WTC11 (cell line): ENCODE measurements at regions not wholly inside any gene's neighbourhood (a gene's known extent, or its start where the extent isn't known, plus 50 kb on each side); places are given as distances from the start of the nearest gene placed in this dataset.

Experiments used
- ATAC-seq: fragments of 200-7000 bp; cut with Tn5 transposase; 2 replicates; pipeline ENCODE4 v1.10.0; 2021; ENCODE audit warnings: mild to moderate bottlenecking, moderate library complexity
- CTCF ChIA-PET: fragments of 300-600 bp; sonication (Branson Sonifier 250); formaldehyde crosslinking; loops from one replicate; lab custom pipeline; 2021; ENCODE audit warnings: antibody characterized with exemption; lab: Charles Lee
- POLR2A ChIA-PET: fragments of 350-600 bp; sonication (Branson Sonifier 250); formaldehyde crosslinking; loops from one replicate; lab custom pipeline; 2021; ENCODE audit warnings: antibody characterized with exemption; lab: Charles Lee
- DNase-seq: peaks from one replicate; pipeline ENCODE4 v3.0.0; 2021; ENCODE audit warnings: low spot score
- H3K27ac Mint-ChIP-seq: 2 replicates; pipeline ENCODE4 v1.8.0; 2021; ENCODE audit warnings: mixed read lengths
- H3K27me3 Mint-ChIP-seq: 2 replicates; pipeline ENCODE4 v1.8.0; 2021; ENCODE audit warnings: low read depth, mild to moderate bottlenecking, moderate library complexity, mixed read lengths
- H3K36me3 Mint-ChIP-seq: 2 replicates; pipeline ENCODE4 v1.8.0; 2021; ENCODE audit warnings: mixed read lengths
- H3K4me1 Mint-ChIP-seq: 2 replicates; pipeline ENCODE4 v1.8.0; 2022; ENCODE audit warnings: mixed read lengths
- H3K4me3 Mint-ChIP-seq: 2 replicates; pipeline ENCODE4 v1.8.0; 2021; ENCODE audit warnings: mild to moderate bottlenecking, moderate library complexity, mixed read lengths
- H3K9me3 Mint-ChIP-seq: 2 replicates; pipeline ENCODE4 v1.8.0; 2021; ENCODE audit warnings: mixed read lengths
- AR ChIP-seq: fragments of 250-450 bp; sonication (Bioruptor Pico); IDR thresholded peaks from 2 replicates; pipeline ENCODE4 v1.9.0; 2021; ENCODE audit warnings: mild to moderate bottlenecking
- ATF1 ChIP-seq: sonication (generic); formaldehyde crosslinking; IDR thresholded peaks from 2 replicates; pipeline ENCODE4 v1.8.1; 2023; ENCODE audit warnings: mild to moderate bottlenecking, moderate library complexity, missing genetic modification reagents
- ATF3 ChIP-seq: sonication (generic); formaldehyde crosslinking; conservative IDR thresholded peaks from 2 replicates; pipeline ENCODE4 v1.8.1; 2022; ENCODE audit warnings: mild to moderate bottlenecking, missing genetic modification reagents
- ELF4 ChIP-seq: sonication (generic); formaldehyde crosslinking; IDR thresholded peaks from 2 replicates; pipeline ENCODE4 v1.8.1; 2022; ENCODE audit warnings: low read depth, mild to moderate bottlenecking, moderate library complexity, missing genetic modification reagents
- EMX1 ChIP-seq: fragments of 250-450 bp; sonication (Bioruptor Pico); IDR thresholded peaks from 2 replicates; pipeline ENCODE4 v1.8.0; 2021; ENCODE audit warnings: mild to moderate bottlenecking
- GABPB1 ChIP-seq: sonication (generic); formaldehyde crosslinking; IDR thresholded peaks from 2 replicates; pipeline ENCODE4 v1.8.1; 2023; ENCODE audit warnings: mild to moderate bottlenecking, missing genetic modification reagents
- GRHL2 ChIP-seq: fragments of 250-450 bp; sonication (Bioruptor Pico); IDR thresholded peaks from 2 replicates; pipeline ENCODE4 v1.8.0; 2022; ENCODE audit warnings: mild to moderate bottlenecking, moderate library complexity; ENCODE audit not compliant: insufficient replicate concordance, severe bottlenecking
- JAZF1 ChIP-seq: fragments of 250-450 bp; sonication (Bioruptor Pico); IDR thresholded peaks from 2 replicates; pipeline ENCODE4 v1.9.0; 2021; ENCODE audit warnings: moderate library complexity, mild to moderate bottlenecking, inconsistent platforms
- OVOL2 ChIP-seq: fragments of 250-450 bp; sonication (Bioruptor Pico); IDR thresholded peaks from 2 replicates; pipeline ENCODE4 v1.9.0; 2021; ENCODE audit warnings: mild to moderate bottlenecking, borderline replicate concordance
- PRDM15 ChIP-seq: sonication (generic); formaldehyde crosslinking; IDR thresholded peaks from 2 replicates; pipeline ENCODE4 v1.8.0; 2022; ENCODE audit warnings: missing genetic modification reagents
- SMAD4 ChIP-seq: sonication (generic); formaldehyde crosslinking; IDR thresholded peaks from 2 replicates; pipeline ENCODE4 v1.8.0; 2022; ENCODE audit warnings: mild to moderate bottlenecking, missing genetic modification reagents
- TEAD4 ChIP-seq: sonication (generic); formaldehyde crosslinking; IDR thresholded peaks from 2 replicates; pipeline ENCODE4 v1.8.0; 2022; ENCODE audit warnings: mild to moderate bottlenecking, missing genetic modification reagents
- TP53 ChIP-seq: sonication (generic); formaldehyde crosslinking; IDR thresholded peaks from 2 replicates; pipeline ENCODE4 v1.8.1; 2023; ENCODE audit warnings: mild to moderate bottlenecking, missing genetic modification reagents
- USF1 ChIP-seq: sonication (generic); formaldehyde crosslinking; IDR thresholded peaks from 2 replicates; pipeline ENCODE4 v1.8.0; 2022; ENCODE audit warnings: mild to moderate bottlenecking, missing genetic modification reagents
- USF2 ChIP-seq: sonication (generic); formaldehyde crosslinking; IDR thresholded peaks from 2 replicates; pipeline ENCODE4 v1.8.1; 2023; ENCODE audit warnings: mild to moderate bottlenecking, missing genetic modification reagents, moderate library complexity
- ZNF317 ChIP-seq: sonication (generic); formaldehyde crosslinking; IDR thresholded peaks from 2 replicates; pipeline ENCODE4 v1.8.1; 2023; ENCODE audit warnings: low read depth, mild to moderate bottlenecking, moderate library complexity, missing genetic modification reagents, borderline replicate concordance
- ZNF396 ChIP-seq: fragments of 250-450 bp; sonication (Bioruptor Pico); IDR thresholded peaks from 2 replicates; pipeline ENCODE4 v1.8.0; 2021; ENCODE audit warnings: mild to moderate bottlenecking, moderate library complexity, borderline replicate concordance
- ZNF425 ChIP-seq: fragments of 250-450 bp; sonication (Bioruptor Pico); conservative IDR thresholded peaks from 2 replicates; pipeline ENCODE4 v1.9.0; 2021; ENCODE audit warnings: mild to moderate bottlenecking

- TF ChIP-seq PRDM15 (CRISPR knock-in tag) (no peak), SMAD4 (no peak), ZNF317 (CRISPR knock-in tag) (no peak), OVOL2 (CRISPR knock-in tag) (no peak), ELF4 (CRISPR knock-in tag) (no peak)
Observed at GRCh38 chr20:21628800-21629199, 76.7 kb upstream of the PAX1 start (continued).

- DNase-seq, result no peak
- H3K27me3 Mint-ChIP-seq, result peaks cover 12% of the 10 kb centered on the region; the same call in 1 of the 2 replicates
- CTCF ChIA-PET, result interaction anchor here (1.2 to 1.9 kb wide), 3 partner anchors 17 to 96 kb away, joined by 3 to 6 read pairs (median 5); no protein-coding TSS in a partner anchor
- ATAC-seq, result no peak
- POLR2A ChIA-PET, result no interaction called here
- no peak overlapping the region for H3K4me3 Mint-ChIP-seq
- H3K9me3 Mint-ChIP-seq, result peaks cover 11% of the 10 kb centered on the region
- H3K36me3 Mint-ChIP-seq, result no peaks in the 10 kb centered on the region
- no peak for TF ChIP-seq SMAD4
- TF ChIP-seq ZNF425 (CRISPR knock-in tag), result no peak
- no peak for TF ChIP-seq GABPB1 (CRISPR knock-in tag)
- no peak for TF ChIP-seq JAZF1 (CRISPR knock-in tag)
- no peak for TF ChIP-seq AR (CRISPR knock-in tag)
- TF ChIP-seq TP53, result no peak
- no peak for TF ChIP-seq GRHL2 (CRISPR knock-in tag)
- H3K4me1 Mint-ChIP-seq, result peaks cover 5% of the 10 kb centered on the region; the same call in 1 of the 2 replicates
- no peak overlapping the region for H3K27ac Mint-ChIP-seq
Observed at GRCh38 chr20:21623781-21624094, 81.7 kb upstream of the PAX1 start.

GRCh38 chr20:21623074-21623780 is 82.2 kb upstream of the PAX1 start:
- Mint-ChIP-seq H3K36me3 (no peaks in the 10 kb centered on the region), H3K4me3 (no peak overlapping the region), H3K4me1 (peaks cover 5% of the 10 kb centered on the region; the same call in 1 of the 2 replicates), H3K27me3 (peaks cover 8% of the 10 kb centered on the region), H3K27ac (no peak overlapping the region), H3K9me3 (peaks cover 11% of the 10 kb centered on the region)
- TF ChIP-seq ATF3 (CRISPR knock-in tag), result no peak
- no peak for TF ChIP-seq ZNF396 (CRISPR knock-in tag)
- TF ChIP-seq EMX1 (CRISPR knock-in tag), result no peak
- no peak for TF ChIP-seq USF2
- TF ChIP-seq AR (CRISPR knock-in tag), result no peak
- TF ChIP-seq USF1 (CRISPR knock-in tag), result no peak
- no peak for TF ChIP-seq TEAD4 (CRISPR knock-in tag)
- no peak for TF ChIP-seq ATF1
- DNase-seq (no peak), ATAC-seq (no peak)
- ChIA-PET POLR2A (interaction anchor here (0.5 kb wide), 1 partner anchor 171 kb away, joined by 6 read pairs; no protein-coding TSS in a partner anchor), CTCF (interaction anchor here (0.6 to 1.9 kb wide), 6 partner anchors 9 to 785 kb away, joined by 3 to 6 read pairs (median 5); no protein-coding TSS in a partner anchor)
